ENCODE measurements at regions not wholly inside any gene's neighbourhood (a gene's known extent, or its start where the extent isn't known, plus 50 kb on each side); places are given as distances from the start of the nearest gene placed in this dataset.

- Histone ChIP-seq H3K27ac (no peak overlapping the region), H3K27me3 (replicated peaks; ENCODE audit: insufficient read depth) (no peaks in the 10 kb centered on the region), H3K36me3 (no peaks in the 10 kb centered on the region), H3K4me3 (no peak overlapping the region), H3K9me3 (no peaks in the 10 kb centered on the region), H3K4me1 (replicated peaks) (no peaks in the 10 kb centered on the region)
- TF ChIP-seq, protein P1, sequence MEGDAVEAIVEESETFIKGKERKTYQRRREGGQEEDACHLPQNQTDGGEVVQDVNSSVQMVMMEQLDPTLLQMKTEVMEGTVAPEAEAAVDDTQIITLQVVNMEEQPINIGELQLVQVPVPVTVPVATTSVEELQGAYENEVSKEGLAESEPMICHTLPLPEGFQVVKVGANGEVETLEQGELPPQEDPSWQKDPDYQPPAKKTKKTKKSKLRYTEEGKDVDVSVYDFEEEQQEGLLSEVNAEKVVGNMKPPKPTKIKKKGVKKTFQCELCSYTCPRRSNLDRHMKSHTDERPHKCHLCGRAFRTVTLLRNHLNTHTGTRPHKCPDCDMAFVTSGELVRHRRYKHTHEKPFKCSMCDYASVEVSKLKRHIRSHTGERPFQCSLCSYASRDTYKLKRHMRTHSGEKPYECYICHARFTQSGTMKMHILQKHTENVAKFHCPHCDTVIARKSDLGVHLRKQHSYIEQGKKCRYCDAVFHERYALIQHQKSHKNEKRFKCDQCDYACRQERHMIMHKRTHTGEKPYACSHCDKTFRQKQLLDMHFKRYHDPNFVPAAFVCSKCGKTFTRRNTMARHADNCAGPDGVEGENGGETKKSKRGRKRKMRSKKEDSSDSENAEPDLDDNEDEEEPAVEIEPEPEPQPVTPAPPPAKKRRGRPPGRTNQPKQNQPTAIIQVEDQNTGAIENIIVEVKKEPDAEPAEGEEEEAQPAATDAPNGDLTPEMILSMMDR (IDR thresholded peaks at IDR 0.05), result no peak
- TF ChIP-seq POLR2A (IDR thresholded peaks at IDR 0.05) (no peak), POLR2AphosphoS5 (IDR thresholded peaks at IDR 0.05) (no peak)
- WGBS, result 66% methylated on average over 6 of the region's 6 CpGs
- no peak for DNase-seq (ENCODE audit: low spot score)
- intact Hi-C loops (cut with DNase I), result no loop called here
Observed at GRCh38 chr3:10722911-10723310, 93.1 kb upstream of the SLC6A11 start.

GRCh38 chr3:10723991-10724390 is 92.0 kb upstream of the SLC6A11 start:
- Histone ChIP-seq H3K36me3 (no peaks in the 10 kb centered on the region), H3K4me1 (replicated peaks) (no peaks in the 10 kb centered on the region), H3K9me3 (no peaks in the 10 kb centered on the region), H3K4me3 (no peak overlapping the region), H3K27ac (no peak overlapping the region), H3K27me3 (replicated peaks; ENCODE audit: insufficient read depth) (no peaks in the 10 kb centered on the region)
- DNase-seq (ENCODE audit: low spot score), result no peak
- 76% methylated on average over 6 of the region's 6 CpGs for WGBS
- TF ChIP-seq, protein P1 (IDR thresholded peaks at IDR 0.05), result no peak
- TF ChIP-seq POLR2AphosphoS5 (IDR thresholded peaks at IDR 0.05) (no peak), POLR2A (IDR thresholded peaks at IDR 0.05) (no peak)
- intact Hi-C loops (cut with DNase I), result no loop called here

- Histone ChIP-seq H3K27ac (no peak overlapping the region), H3K27me3 (replicated peaks; ENCODE audit: insufficient read depth) (no peaks in the 10 kb centered on the region), H3K9me3 (no peaks in the 10 kb centered on the region), H3K4me1 (replicated peaks) (no peaks in the 10 kb centered on the region), H3K36me3 (no peaks in the 10 kb centered on the region), H3K4me3 (no peak overlapping the region)
- TF ChIP-seq, protein P1 (IDR thresholded peaks at IDR 0.05), result no peak
- TF ChIP-seq POLR2A (IDR thresholded peaks at IDR 0.05) (no peak), POLR2AphosphoS5 (IDR thresholded peaks at IDR 0.05) (no peak)
- intact Hi-C loops (cut with DNase I), result no loop called here
- 25% methylated on average over 1 of the region's 1 CpG for WGBS
- DNase-seq (ENCODE audit: low spot score), result no peak
Observed at GRCh38 chr3:10725067-10725466, 91.0 kb upstream of the SLC6A11 start.

- Histone ChIP-seq H3K4me1 (replicated peaks) (no peaks in the 10 kb centered on the region), H3K36me3 (no peaks in the 10 kb centered on the region), H3K27ac (no peak overlapping the region), H3K27me3 (replicated peaks; ENCODE audit: insufficient read depth) (no peaks in the 10 kb centered on the region), H3K4me3 (no peak overlapping the region), H3K9me3 (no peaks in the 10 kb centered on the region)
- WGBS, result 83% methylated on average over 5 of the region's 5 CpGs
- intact Hi-C loops (cut with DNase I), result no loop called here
- TF ChIP-seq POLR2AphosphoS5 (IDR thresholded peaks at IDR 0.05) (no peak), POLR2A (IDR thresholded peaks at IDR 0.05) (no peak)
- TF ChIP-seq, protein P1 (IDR thresholded peaks at IDR 0.05), result no peak
- no peak for DNase-seq (ENCODE audit: low spot score)
Observed at GRCh38 chr3:10725846-10726245, 90.2 kb upstream of the SLC6A11 start.

GRCh38 chr3:10726787-10727186 is 89.2 kb upstream of the SLC6A11 start:
- DNase-seq (ENCODE audit: low spot score), result no peak
- no peaks in the 10 kb centered on the region for H3K36me3 ChIP-seq
- TF ChIP-seq POLR2AphosphoS5 (IDR thresholded peaks at IDR 0.05) (no peak), POLR2A (IDR thresholded peaks at IDR 0.05) (no peak)
- TF ChIP-seq, protein P1 (IDR thresholded peaks at IDR 0.05), result no peak
- no peaks in the 10 kb centered on the region for H3K4me1 ChIP-seq (replicated peaks)
- no peak overlapping the region for H3K4me3 ChIP-seq
- intact Hi-C loops (cut with DNase I), result no loop called here
- no peak overlapping the region for H3K27ac ChIP-seq
- H3K9me3 ChIP-seq, result no peaks in the 10 kb centered on the region
- peaks cover 2% of the 10 kb centered on the region for H3K27me3 ChIP-seq (replicated peaks; ENCODE audit: insufficient read depth)
- 81% methylated on average over 1 of the region's 1 CpG for WGBS

Data from prostate gland (tissue), 2 donors.